GM06990 (cell line): ENCODE measurements at regions not wholly inside any gene's neighbourhood (a gene's known extent, or its start where the extent isn't known, plus 50 kb on each side); places are given as distances from the start of the nearest gene placed in this dataset.
A peak's percentile ranks its signal among the peaks of the same experiment; 100 is the strongest.
"Not testable (repeated sequence)": the region's sequence is repeated elsewhere in the genome, so short reads cannot be mapped to it uniquely, and the experiment has no call there.

Experiments
- DNase-seq: peaks from one replicate; pipeline ENCODE4 v3.0.0-alpha.2; 2011; ENCODE audit not compliant: insufficient read length; ENCODE audit errors: extremely low read depth
- H3K27me3 ChIP-seq: replicated peaks from 2 replicates; pipeline ENCODE4 v1.6.0; 2011; ENCODE audit warnings: low read length; ENCODE audit not compliant: control insufficient read depth, insufficient read depth
- H3K36me3 ChIP-seq: 2 replicates; pipeline ENCODE4 v1.5.1; 2011; ENCODE audit warnings: low read length; ENCODE audit not compliant: control insufficient read depth, insufficient read depth
- H3K4me3 ChIP-seq: replicated peaks from 2 replicates; pipeline ENCODE4 v1.5.1; 2011; ENCODE audit warnings: low read depth, mild to moderate bottlenecking, control low read depth, low read length
- TF ChIP-seq, protein P1 (sequence below): IDR thresholded peaks from 2 replicates; pipeline ENCODE4 v1.5.1; 2011; ENCODE audit warnings: low read length, control low read depth, mild to moderate bottlenecking, inconsistent platforms; ENCODE audit not compliant: insufficient read depth, poor library complexity, severe bottlenecking

DNA sequence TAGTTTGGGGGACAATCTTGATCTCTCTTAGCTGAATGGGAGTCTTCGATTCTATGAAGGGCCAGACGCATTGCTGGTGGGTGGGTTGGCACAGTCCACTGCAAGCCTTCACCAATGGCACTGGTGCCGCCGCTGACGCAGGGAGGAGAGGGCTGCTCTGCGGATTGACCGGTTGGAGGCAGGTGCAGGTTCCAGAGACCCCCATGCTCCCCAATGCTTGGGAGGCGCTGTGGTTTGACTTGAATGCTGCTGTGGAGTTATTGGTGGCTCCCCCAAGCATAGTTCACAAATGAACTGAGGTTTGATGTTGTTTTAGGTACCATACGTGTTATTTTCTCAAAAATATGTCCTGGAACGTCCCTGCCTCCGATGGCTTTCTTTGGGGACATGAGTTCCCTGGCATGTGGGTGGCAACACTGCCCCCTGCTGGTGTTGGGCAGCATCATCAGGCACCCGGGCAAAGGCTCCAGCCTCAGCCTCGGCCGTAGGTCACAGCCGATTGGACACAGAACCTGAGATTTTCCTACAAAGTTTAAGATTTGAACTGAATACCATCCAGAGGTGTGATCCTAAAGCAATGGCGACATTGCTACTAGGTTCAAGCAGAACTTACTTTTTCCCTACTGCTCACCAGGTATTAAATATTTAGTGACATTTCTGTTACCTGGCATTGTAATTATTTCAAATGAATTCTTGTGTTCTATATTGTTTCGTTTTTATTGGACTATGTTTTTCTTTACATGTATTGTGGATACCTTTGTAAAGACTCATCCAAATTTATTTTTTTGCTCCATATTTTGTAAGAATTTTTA, 95.5 kb downstream of the ANKRD10 start:
- peak; percentile 58 for DNase-seq
- H3K4me3 ChIP-seq = no peak overlapping the region
- TF ChIP-seq, protein P1, sequence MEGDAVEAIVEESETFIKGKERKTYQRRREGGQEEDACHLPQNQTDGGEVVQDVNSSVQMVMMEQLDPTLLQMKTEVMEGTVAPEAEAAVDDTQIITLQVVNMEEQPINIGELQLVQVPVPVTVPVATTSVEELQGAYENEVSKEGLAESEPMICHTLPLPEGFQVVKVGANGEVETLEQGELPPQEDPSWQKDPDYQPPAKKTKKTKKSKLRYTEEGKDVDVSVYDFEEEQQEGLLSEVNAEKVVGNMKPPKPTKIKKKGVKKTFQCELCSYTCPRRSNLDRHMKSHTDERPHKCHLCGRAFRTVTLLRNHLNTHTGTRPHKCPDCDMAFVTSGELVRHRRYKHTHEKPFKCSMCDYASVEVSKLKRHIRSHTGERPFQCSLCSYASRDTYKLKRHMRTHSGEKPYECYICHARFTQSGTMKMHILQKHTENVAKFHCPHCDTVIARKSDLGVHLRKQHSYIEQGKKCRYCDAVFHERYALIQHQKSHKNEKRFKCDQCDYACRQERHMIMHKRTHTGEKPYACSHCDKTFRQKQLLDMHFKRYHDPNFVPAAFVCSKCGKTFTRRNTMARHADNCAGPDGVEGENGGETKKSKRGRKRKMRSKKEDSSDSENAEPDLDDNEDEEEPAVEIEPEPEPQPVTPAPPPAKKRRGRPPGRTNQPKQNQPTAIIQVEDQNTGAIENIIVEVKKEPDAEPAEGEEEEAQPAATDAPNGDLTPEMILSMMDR = peak; percentile 94

DNA sequence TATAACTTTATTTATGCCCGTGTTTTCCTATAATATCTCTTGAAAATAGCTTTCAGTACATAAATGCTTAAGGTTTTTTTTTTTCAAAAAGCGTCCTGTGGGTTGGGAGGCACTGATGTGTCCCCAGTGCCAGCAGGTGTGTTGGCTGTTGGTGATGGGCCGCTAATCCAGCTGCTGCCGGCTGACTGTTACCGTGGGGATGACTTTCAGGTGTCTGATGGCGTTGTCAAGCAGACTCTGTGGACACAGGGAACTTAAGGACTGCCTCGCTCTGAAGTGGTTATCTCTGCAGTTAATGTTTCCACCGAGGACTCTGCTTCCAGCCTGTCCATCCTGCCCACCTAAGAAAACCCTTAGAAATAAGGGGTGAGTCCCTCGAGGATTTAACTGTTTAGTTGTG, 94.5 kb downstream of the ANKRD10 start:
- Histone ChIP-seq H3K27me3 (no peaks in the 10 kb centered on the region), H3K36me3 (no peaks in the 10 kb centered on the region), H3K4me3 (no peak overlapping the region)
- no peak for DNase-seq
- TF ChIP-seq, protein P1 = no peak

More for the DNA sequence above, 95.5 kb downstream of the ANKRD10 start:
- Histone ChIP-seq H3K27me3 (no peaks in the 10 kb centered on the region), H3K36me3 (no peaks in the 10 kb centered on the region)

DNA sequence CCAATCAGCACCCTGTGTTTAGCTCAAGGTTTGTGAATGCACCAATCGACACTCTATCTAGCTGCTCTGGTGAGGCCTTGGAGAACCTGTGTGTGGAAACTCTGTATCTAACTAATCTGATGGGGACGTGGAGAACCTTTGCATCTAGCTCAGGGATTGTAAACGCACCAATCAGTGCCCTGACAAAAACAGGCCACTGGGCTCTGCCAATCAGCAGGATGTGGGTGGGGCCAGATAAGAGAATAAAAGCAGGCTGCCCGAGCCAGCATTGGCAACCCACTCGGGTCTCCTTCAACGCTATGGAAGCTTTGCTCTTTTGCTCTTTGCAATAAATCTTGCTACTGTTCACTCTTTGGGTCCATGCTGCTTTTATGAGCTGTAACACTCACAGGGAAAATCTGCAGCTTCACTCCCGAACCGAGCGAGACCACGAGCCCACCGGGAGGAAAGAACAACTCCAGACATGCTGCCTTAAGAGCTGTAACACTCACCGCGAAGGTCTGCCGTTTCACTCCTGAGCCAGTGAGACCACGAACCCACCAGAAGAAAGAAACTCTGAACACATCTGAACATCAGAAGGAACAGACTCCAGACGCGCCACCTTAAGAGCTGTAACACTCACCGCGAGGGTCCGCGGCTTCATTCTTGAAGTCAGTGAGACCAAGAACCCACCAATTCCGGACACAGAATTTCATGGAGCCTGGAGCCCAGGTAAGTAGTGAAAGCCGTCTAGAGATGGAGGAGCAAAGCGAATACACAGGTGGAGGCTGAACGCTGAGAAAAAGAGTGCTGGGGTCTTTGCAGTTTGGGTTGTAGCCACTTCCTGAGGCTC, 92.8 kb downstream of the ANKRD10 start:
- H3K27me3 ChIP-seq, H3K4me3 ChIP-seq, DNase-seq, H3K36me3 ChIP-seq: not testable (repeated sequence)

DNA sequence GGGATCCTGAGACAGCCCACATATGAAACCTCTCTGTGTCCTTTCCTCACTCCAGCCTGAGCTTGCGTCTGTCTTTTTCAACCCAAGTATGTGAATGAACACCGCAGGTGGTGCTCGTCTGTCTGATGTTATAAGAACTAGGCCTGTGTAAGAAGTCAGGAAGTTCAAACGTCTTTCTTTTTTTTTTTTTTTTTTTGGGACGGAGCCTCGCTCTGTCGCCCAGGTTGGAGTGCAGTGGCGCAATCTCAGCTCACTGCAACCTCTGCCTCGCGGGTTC, 92.3 kb downstream of the ANKRD10 start:
- TF ChIP-seq, protein P1 = no peak
- no peak for DNase-seq
- Histone ChIP-seq H3K27me3 (no peaks in the 10 kb centered on the region), H3K36me3 (no peaks in the 10 kb centered on the region), H3K4me3 (no peak overlapping the region)

DNA sequence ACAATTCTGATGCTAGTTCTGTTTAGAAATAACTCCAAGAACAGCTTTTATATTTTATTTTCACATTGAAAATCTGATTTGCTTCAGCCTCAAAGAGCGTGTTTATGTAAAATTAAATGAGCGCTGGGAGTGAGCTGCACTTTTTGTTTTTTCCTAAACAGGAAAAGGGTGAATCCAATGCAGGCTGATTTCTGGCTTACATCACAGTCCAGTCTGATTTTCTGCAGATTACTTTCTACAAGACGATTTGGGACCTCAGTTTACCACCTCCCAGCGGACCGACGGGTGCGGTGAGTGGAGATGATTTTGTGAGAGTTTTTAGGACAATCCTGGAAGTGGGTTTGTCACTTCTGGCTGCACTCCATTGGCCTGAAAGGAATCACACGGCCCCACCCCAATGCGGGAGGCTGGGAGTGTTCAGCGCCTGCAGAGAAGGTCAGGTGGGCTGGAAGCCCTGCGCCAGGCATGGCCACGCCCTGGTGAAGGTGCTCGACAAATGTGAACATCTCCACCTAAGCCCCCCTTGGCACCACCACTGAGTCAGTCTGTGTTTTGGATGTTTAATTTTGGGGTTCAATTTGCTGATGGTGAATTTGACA, 90.1 kb downstream of the ANKRD10 start:
- TF ChIP-seq, protein P1 = no peak
- H3K4me3 ChIP-seq = no peak overlapping the region
- no peaks in the 10 kb centered on the region for H3K27me3 ChIP-seq
- no peak for DNase-seq
- H3K36me3 ChIP-seq = no peaks in the 10 kb centered on the region

- TF ChIP-seq, protein P1 = no peak
- Histone ChIP-seq H3K36me3 (no peaks in the 10 kb centered on the region), H3K27me3 (no peaks in the 10 kb centered on the region), H3K4me3 (no peak overlapping the region)
- no peak for DNase-seq
Observed at GRCh38 chr13:110825516-110825915, 89.4 kb downstream of the ANKRD10 start.
